B cell (primary cell): ENCODE measurements at regions not wholly inside any gene's neighbourhood (a gene's known extent, or its start where the extent isn't known, plus 50 kb on each side); places are given as distances from the start of the nearest gene placed in this dataset.

Source experiments
- CTCF ChIP-seq: fragments of 200-600 bp; IDR thresholded peaks from one replicate; pipeline ENCODE4 v1.8.0; 2022; ENCODE audit warnings: antibody characterized with exemption, mild to moderate bottlenecking
- EZH2 ChIP-seq: IDR thresholded peaks from 2 replicates; pipeline ENCODE4 v1.6.1; 2012; ENCODE audit warnings: borderline replicate concordance, low read depth, mild to moderate bottlenecking, moderate library complexity, low read length; ENCODE audit not compliant: insufficient read depth, poor library complexity, severe bottlenecking

- TF ChIP-seq CTCF, result no peak
- no peak for TF ChIP-seq EZH2
Measured at GRCh38 chr12:60262378-60262777, 666.5 kb downstream of the SLC16A7 start.
